Epidermal melanocyte (primary cell): ENCODE measurements at regions not wholly inside any gene's neighbourhood (a gene's known extent, or its start where the extent isn't known, plus 50 kb on each side); places are given as distances from the start of the nearest gene placed in this dataset.
"Not testable (repeated sequence)": the region's sequence is repeated elsewhere in the genome, so short reads cannot be mapped to it uniquely, and the experiment has no call there.

Source experiments
- DNase-seq: peaks from one replicate; pipeline ENCODE4 v3.0.0; 2011; ENCODE audit warnings: low spot score; ENCODE audit not compliant: insufficient read length

DNA sequence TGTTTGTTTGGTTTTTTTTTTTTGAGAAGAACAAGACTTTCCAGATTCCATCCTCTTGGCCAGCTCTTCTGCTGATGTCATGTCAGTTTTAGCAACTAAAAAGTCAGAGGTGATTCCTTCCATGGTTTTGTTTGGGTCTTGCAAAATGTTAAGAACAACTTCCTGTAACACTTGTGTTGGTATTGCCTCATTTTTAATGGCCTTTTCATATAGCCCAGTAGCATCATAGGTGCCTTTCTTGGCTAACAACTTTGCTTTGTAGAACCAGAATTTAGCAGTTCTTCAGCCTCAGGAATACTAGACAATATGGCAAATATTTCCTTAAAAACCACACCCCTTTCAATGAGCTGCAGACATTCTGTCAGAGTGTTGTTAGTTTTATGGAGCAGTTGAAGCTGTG is 99.5 kb upstream of the SIRPG start:
- DNase-seq = no peak

DNA sequence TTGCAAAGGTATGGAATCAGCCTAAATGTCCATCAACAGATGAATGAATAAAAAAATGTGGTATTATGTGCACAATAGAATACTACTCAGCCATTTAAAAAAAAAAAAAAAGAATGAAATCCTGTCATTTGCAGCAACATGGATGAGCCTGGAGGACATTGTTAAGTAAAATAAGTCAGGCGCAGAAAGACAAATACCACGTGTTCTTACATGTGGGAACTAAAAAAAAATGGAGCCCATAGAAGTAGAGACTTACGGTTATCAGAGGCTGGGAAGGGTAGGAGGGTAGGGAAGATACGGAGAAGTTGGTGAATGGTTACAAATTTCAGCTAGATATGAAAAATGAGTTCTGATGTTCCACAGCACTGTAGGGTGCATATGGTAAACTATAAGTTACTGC is 97.2 kb upstream of the SIRPG start:
- DNase-seq = no peak

DNA sequence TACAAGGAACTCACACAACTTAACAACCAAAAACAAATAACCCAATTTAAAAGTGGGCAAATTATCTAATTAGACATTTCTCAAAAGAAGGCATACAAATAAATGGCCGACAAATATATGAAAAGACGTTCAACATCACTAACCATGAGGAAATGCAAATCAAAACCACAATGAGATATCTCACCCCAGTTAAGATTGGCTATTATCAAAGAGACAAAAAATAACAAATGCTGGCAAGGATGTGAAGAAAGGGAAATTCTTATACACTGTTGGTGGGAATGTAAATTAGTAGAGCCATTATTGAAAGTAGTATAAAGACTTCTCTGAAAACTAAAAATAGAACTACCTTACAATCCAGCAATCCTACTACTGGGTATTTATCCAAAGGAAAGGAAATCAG is 96.7 kb upstream of the SIRPG start:
- DNase-seq = no peak

DNA sequence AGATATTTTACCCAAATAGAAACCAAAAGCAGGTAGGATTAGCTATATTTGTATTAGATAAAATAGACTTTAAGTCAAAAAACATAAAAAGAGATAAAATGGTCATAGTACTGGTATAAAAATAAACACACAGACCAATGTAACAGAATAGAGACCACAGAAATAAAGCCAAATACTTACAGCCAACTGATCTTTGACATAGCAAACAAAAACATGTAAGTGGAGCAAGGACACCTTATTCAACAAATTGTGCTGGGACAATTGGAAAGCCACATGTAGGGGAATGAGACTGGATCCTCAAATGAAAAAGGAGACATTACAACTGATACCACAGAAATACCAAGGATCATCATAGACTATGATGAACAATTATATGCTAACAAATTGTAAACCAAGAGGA is 94.5 kb upstream of the SIRPG start:
- no peak for DNase-seq

DNA sequence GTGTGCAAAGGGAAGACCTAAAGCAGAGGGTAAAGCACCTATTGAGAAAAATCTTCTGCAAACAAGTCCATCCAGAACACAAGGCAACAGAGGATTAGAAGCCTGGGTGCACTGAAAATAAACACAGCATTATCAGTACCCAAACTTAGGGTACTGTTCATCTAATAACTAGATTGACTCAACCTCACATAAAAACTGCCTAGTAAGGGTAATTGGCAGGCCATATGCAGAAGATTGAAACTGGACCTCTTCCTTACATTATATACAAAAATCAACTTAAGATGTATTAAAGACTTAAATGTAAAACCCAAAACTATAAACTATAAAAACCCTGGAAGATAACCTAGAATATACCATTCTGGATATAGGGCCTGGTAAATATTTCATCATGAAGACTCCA is 91.2 kb upstream of the SIRPG start:
- DNase-seq = no peak

DNA sequence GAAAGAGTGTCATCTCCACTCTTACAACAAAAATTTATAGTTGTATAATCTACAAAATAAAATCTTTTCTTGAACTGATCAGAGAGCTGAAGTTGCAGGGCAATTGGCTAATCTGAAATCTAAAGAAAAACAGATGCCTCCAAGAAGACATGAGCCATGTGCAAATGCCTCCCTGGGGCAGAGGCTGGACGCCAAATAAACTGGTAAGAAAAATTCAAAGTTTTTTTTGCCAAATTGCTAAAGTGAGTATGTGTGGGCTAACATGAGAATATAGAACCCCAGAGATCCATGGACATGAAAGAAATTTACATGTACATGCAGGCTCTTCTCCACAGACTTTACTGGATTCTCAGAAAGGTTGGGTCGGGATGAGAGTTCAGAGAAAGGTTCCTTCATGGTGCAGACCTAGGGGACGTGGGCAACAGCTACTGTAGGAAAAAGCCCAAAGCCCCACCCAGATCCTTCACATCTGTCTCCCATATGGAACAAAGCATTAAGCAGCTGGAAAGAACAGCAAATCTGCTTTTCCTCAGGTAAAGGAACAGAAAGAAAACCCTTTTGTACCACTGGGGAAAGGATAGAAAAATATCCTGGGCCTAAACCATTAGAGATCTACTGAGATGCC is 90.5 kb upstream of the SIRPG start:
- DNase-seq = no peak

DNA sequence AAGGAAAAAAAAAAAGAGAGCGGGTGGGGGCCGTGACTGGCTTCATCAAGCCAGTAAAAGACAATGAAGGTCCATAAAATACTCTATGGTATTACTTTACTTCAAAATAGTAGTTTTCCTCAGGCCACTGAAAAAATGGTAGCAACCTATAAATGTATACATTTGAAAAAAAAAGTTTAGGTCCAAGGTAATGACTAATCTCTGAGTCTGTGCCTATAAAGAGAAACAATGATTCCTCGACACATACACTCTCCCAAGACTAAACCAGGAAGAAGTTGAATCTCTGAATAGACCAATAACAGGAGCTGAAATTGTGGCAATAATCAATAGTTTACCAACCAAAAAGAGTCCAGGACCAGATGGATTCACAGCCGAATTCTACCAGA is 84.5 kb upstream of the SIRPG start:
- not testable (repeated sequence) for DNase-seq

DNA sequence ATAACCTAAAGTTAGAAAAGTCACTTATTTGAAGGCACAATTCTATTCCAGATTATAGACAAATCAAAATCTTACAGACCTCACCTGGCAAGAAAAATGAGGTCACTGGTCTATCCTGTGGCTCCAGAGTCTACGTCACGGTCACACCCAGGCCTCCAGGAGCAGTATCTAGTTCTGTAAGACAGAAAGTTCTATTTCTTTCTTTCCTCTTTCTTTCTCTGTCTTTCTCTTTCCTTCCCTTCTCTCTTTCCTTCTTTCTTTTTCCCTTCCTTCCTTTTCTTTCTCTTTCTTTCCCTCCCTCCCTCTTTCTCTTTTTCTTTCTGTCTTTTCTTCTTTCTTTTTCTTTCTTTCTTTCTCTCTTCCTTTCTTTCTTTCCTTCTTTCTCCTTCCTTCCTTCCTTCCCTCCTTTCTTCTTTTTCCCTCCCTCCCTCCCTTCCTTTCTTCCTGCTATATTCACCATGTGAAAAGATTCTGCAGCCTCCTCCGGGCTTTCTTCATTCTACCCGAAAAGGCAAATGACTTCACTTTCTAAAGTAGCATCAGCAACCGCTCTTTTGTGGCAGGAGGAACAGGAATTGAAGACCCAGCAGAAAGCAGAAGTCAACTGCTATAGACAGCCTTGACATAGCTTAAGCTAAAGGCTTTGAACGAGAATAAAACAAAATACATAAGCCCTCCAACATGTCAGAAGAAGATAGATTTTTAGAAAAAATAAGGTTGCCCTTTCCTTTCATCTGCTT is 83.9 kb upstream of the SIRPG start:
- DNase-seq = no peak

DNA sequence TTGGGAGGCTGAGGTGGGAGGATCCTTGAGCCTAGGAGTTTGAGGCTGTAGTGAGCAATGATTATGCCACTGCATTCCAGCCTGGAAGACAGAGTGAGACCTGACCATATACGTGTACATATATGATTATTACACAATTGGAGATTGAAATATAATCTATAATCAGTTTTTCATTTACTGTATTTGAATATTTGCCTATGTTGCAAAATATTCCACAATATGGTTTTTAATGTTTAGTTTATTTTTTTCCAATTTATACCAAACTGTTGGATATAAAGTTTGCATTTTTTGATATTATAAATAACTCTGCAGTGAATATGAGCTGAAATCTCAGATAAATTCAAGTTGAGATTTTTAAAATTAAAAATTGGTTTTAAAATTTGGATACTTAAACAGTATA is 79.6 kb upstream of the SIRPG start:
- DNase-seq = no peak

DNA sequence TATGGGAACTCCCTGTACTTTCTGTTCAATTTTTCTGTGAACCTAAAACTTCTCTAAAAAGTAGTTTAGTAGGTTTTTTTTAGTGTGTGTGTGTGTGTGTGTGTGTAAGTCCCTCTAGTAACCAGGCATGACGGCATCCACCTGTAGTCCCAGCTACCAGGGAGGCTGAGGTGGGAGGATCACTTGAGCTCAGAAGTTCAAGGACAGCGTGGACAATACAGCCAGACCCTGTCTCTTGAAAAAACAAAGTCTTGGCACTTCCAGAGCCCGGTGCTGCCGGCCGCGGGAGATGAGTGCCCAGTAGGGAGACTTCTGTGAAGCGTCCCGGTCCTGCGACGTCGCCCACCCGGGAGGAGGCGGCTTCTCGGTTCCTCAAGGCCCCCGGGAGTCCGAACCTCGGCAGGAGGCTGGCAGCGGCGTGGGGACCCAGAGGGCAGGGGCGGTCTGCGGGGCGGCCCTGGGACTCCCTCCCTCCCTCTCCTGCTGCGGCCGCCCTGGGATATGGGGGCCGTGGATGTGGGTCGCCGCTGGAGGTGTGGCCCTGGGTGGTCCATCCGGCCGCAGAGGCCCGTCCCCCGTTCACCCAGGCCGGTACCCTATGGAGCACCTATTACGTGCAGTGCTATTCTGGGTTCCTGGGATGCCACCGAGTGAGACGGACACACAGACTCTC is 78.0 kb upstream of the SIRPG start:
- no peak for DNase-seq

DNA sequence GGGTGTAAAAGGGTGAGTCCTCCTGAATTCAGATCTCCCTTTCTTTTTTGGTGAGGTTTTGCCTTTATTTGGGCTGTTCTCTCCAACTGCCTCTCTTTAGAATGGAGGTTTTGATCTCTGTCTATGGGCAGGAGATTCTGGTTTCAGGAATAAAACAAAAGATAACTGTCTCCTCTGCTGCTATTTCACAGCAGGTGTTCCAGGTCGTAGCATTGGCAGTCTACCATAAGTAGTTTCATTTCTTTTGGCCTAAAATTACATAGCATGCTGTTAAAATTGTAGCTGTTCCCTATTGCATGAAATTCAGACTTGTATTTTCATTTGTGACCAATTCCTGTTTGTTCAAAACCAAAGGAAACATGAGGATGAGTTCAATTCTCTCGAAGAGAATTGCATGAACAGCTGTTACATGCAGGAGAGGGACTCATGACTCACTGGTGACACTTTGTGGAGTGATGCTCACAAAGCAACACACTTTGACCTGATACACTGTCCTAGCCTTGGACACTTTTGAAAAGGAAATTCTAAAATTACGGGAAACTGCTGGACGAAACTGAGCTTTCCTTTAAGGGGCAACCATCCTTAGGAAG is 76.8 kb upstream of the SIRPG start:
- no peak for DNase-seq

DNA sequence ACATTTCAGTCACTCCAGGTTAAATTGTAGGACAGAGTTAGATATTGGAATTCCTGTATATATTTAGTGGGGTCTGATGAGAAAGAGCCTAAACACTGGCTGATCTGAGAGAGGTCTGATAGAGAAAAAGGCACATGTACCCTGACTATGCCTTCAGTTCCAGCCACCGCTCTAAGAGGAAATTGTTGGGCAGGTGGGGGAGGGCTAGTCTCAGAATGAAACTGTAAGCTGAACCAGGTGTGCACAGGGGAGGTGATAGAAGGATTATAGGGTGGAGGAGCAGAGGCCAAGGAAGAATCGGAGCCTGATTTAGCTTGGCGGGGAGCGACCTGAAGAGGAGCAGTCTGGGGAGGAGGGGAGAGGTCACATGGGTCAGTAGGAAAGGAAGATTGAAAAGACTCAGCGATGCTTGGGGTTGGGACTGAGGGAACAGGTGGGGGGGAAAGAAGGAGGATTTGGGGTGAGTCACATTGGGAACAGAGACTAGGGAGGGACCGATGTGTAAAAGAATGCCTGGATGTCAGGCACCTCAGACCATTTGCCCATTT is 74.3 kb upstream of the SIRPG start:
- not testable (repeated sequence) for DNase-seq

DNA sequence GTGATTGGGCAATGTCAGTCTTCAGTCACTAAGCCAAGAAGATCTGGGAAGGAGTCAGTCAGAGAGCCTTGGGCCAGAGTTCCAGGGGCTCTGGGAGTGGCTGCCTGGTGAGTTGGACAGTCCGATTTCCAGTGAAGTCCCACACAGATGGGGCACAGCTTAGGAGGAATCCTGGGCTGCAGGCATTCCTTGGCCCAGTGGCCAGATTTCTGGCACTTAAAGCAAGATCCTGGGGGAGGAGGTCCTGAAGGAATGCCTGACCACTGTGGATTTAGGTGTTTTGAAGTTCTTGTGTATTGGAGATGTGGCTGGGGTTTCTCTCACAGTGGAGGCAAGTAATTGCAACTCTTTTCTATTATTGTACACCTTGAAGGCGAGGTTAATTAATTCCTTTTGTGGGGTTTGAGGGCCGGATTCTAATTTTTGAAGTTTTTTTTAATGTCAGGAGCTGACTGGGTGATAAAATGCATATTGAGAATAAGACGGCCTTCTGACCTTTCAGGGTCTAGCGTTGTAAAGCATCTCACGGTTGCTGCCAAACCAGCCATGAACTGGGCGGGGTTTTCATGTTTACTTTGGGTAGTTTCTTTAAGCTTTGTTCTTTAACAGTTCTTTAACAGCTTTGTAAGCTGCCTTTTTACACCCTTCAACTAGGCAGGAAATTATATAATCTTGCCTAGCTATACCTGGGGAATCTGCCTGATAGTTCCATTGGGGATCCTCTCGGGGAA is 73.6 kb upstream of the SIRPG start:
- DNase-seq = not testable (repeated sequence)

DNA sequence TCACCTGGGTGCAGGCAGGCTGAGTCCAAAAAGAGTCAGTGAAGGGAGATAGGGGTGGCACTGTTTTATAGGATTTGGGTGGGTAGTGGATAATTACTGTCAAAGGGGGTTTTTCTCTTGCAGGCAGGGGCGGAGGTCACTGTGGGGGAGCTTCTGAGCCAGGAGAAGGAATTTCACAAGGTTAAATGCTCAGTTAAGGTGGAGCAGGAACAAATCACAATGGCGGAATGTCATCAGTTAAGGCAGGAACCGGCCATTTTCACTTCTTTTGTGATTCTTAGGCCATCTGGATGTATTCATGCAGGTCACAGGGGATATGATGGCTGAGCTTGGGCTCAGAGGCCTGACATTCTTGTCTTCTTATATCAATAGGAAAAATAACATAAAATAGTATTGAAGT is 69.7 kb upstream of the SIRPG start:
- DNase-seq = not testable (repeated sequence)

DNA sequence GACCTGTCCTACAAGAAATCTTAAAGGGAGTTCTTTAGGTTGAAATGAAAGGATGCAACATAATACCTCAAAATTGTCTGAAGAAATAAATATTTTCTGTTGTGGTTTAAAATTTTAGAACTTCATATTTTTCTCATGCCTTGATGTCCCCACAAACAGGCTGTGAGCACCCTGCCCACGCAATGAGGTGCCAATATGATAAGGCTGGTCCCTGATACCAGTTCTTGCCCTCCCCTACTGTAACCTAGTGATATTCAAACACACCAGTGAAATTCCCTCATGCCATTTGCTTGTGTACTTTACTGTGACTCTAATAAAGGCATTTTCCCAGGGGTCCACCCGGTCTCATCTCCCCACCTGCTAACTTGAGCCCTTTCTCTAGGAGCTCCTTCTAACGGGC is 67.3 kb upstream of the SIRPG start:
- DNase-seq = no peak

DNA sequence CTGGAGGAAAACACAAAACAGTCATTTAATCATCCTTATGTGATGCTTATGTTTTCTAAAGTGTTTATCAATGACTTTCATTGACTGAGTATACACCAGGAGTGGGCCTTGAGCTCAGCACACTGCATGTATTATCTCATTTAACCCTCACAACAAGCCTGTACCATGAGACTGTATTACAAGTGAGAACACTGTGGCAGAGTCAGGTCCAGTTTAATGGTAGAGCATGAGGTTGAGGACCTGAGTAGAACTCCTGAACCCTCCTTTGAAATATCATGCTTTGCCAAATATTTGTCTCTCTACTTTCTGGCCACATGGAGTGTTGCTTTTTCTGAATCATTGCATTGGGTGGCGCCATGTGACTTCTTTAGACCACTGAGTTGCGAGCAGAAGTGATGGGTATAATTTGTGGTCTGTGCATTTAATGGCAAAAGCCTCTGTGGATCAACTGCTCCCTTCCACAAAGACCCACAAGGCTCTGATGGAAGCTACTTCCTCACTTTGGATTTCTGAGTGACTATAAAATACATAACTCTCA is 65.0 kb upstream of the SIRPG start:
- no peak for DNase-seq

DNA sequence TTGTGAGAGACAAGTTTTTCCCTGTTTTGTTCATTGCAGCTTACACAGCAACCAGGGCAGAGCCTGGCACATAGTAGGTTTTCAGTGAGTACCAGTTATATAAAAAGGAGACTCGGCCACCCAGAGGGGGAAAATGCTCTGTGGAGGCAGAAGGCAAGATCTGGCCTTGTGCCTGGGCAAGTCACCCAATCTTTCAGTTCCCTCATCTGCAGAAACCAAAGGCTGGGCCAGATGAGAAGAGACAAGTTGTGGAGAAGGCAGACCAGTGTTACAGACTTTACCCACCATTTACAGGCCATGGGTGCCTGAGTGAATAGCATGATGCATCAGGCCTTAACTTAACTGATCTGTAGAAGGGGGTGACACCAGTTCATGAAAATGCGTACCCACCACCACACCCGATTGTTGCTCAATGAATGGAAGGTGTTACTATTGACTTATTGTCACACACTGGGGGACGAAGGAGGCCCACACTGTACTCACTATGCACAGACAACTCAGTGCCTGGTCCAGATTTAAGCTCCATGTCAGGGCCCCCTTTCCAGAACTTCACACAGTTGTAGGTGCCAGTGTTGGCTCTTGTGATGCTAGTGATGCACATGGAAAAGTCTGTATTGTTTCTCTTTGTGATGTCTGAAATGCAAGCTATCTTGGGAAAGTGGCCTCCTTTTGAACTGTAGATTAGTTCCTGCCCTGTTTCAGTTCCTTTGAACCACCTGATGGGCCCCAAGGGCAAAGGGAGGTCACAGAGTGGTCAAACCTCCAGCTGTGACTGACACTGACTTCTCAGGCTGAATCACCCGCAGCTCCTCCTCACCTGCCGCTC is 64.3 kb upstream of the SIRPG start:
- no peak for DNase-seq

DNA sequence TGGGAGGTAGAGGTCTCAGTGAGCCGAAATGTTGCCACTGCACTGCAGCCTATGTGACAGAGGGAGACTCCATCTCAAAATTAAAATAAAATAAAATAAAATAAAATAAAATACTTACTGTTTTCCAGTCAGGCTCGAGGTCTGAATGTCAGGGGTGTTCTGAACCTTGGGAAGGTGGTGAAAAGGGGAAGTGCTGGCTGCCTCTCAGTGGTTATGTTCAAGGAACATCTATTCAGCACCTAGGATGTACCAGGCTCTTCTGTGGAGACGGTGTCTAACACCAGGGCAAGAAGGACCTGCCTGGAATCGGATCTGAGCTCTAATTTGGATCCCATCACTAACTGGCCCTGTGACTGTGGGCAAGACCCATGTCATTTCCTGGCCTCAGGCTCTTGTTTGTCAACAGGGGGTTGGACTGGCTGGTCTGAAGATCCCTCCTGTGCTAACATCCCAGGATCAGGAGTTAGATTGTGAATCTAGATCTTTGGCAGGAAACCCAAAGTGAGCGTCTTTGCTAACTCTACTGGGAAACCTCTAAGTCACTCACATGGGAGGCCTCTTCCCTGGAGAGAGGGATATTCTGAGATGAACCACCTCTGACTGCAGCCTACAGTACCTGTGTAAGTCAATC is 63.4 kb upstream of the SIRPG start:
- no peak for DNase-seq

DNA sequence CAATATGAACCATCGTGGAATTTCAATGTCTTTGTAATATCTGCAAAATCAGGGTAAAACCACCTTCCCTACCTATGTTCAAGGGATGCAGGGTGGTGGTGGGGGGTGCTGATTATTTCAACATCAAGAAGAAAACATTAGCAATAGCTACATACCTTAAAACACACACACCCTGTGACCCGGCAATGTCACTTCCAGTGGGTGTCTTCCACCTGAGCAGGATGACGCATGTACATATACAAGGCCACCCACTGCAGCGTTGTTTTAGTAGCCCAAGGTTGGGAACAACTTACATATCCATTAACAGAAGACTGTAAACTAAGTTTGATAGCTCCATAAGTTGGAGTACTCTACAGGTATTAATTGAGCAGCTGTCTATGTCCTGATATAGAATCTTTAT is 62.6 kb upstream of the SIRPG start:
- no peak for DNase-seq
